HG03439 (cell line): ENCODE measurements at regions not wholly inside any gene's neighbourhood (a gene's known extent, or its start where the extent isn't known, plus 50 kb on each side); places are given as distances from the start of the nearest gene placed in this dataset.

ENCODE experiments used
- ATAC-seq: cut with Tn5 transposase; IDR thresholded peaks from one replicate; pipeline ENCODE4 v1.9.1; 2021; ENCODE audit warnings: mild to moderate bottlenecking, moderate library complexity; ENCODE audit not compliant: unreplicated experiment

DNA sequence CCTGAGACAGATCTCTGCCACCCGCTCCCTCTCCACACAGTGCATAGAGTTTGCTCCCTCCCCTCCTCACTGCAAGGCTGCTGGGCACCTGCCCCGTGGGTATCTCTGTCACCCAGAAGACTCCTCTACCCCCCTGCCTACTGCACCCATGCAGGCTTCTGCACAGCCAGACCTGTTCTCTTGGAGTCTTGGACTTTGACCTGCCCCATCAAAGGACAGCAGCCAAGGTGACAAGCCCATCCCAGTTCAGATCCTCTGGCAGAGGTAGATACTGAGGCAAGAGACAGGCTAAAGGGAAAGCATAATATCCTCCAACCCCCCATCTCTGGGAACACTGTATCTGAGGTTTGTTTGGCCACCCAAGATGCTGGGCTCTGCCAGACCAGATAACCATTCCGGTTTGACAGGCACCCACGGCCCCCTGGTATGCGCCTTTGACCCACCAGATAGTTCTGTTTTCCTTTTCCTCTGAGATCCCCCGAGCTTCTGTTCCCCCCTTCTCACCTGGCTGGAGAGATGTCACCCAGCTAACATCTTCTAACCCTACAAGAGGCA is 239.6 kb downstream of the SOX9 start:
- ATAC-seq, result no peak

DNA sequence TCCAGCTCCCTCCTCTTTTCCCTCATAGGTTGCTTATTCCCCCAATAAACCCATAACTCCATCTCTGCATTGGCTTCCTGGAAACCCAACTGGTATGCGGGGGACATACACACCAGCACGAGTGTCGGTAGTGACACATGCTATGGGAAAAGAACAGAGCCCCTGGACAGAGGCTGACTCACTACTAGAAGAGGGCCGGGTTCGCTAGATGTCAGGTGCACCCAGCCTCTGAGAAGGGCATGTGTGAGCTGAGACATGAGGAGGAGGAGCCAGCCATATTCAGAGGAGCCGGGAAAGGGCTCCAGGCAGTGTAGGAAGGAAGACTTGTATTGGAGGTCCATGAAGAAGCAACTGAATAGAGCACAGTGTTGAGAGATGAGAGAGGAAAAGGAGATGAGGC is 241.1 kb downstream of the SOX9 start:
- no peak for ATAC-seq

DNA sequence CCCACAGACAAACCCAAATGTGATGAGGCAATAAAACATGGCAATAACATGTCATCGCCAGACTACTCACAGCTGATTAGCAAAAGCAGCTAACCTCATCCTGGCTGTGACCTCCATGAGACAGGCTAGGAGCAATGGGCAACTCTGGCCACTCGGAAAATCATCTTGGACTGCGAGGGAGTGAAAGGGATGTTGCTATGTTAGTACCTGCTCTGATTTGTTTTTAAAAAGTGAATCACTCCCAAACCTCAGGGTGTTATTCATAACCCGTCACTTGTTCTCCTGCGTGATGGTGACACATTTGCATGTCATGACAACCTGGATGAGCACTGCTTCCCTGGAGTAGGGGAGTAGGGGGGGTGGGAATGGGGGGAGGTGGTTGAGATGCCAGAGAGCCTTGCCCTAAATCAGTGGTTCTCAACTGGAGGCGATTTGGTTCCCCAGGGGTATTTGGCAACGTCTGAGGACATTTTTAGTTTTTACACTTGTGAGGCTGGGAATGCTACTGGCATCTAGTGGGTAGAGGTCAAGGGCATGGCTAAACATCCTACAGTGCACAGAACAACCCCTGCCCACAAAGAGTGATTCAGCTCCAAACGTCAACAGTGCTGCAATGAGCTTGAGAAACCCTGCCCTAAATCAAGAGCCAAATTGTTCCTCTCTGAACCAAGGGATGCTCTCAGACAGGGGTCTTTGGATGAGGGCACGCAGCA is 241.7 kb downstream of the SOX9 start:
- ATAC-seq, result no peak

DNA sequence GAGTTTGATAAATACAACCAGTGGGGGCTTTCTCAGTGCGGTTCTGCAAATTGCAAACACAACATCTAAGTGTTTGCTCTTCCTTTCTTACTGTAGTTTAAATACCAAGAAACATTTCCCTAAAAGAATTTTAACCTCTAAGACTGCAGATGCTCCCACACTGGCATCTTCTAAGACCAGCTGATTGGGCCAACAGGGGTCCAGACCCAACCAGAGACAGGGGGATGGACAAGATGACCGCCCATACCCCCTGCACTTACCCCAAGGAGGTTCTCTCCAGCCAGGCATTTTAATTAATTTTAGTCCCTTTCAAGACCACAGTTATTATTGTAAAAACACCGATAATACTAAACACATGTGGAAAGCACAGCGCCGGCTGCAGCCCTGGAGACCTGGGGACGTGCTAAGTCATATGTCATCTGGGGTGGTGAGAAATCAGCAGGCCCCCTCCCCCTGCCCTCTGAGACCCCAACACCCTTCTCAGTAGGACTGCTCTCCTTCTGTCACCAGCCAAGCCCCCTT is 242.3 kb downstream of the SOX9 start:
- ATAC-seq, result no peak

DNA sequence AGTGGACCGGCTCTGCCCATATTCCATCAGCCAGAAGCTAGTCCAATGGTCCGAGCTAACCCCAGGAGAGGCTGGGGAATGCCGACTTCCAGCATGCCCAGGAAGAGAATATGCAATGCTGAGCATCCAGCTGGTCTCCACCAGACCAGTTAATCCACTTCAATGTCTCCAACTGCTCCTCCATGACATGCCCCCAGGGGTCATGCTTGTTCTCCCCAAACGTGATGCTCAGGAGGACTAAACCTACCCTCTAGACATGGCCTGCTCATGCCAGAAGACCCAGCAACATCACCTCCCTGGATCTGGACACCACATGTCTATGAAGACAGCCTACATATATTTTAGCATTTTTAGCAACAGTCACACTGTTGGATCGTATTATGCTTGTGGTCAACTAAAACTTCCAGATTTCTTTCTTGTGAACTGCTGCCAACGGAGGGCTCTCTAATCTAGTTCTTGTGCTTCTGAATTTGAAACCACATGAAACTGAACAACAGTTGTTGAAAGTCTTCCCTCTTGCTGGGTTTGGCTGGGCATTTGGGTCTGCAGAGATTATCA is 245.1 kb downstream of the SOX9 start:
- no peak for ATAC-seq

DNA sequence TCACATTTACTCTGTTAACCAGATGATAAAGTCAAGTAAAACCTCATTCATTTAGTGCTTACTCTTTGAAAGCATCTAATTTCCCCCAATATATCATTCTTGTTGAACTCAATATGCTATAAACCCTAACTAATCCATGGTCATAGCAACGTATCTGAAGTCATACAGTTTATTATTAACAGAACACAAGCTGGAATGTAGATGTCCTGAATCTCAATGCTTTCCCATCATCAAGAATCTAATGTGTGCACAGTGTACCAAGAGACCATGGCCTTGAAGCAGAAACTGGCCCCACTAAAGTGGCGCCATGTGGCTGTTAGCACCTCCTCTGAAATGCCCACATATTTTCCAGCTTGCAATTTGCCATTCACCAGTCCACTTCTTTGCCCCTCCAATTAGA is 245.8 kb downstream of the SOX9 start:
- no peak for ATAC-seq

DNA sequence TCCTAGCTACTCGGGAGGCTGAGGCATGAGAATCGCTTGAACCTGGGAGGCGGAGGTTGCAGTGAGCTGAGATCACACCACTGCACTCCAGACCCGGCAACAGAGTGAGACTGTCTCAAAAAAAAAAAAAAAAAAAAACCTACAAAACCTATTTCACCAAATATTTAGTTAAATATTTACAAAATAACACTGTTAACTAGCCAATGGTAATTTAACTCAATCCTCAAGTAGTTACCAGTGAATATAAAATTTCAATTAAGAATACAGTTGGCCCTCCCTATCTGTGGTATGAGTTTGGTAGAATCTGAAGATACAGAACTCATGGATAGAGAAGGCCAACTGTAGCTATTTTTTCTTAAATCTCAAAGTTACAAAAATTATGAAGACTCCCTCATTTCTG is 247.4 kb downstream of the SOX9 start:
- ATAC-seq, result no peak

DNA sequence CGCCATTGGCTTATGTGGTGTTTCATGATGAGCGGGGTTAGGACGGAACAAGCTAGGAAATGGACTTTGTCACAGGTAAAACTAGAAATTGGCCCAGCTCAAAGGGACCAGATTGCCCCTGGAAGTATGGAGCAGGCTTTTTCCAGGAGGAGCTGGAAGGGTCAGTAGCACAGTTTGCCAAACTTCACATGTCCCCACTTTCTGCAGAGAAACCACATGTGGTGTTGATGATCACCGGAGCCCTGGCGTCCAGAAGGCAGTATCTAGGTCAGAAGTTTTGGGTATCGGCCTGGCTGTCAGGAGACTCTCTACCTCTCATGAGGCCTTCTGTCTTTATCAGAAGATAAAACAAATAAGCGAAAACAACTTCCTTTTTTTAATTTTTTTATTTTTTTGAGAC is 248.5 kb downstream of the SOX9 start:
- no peak for ATAC-seq

DNA sequence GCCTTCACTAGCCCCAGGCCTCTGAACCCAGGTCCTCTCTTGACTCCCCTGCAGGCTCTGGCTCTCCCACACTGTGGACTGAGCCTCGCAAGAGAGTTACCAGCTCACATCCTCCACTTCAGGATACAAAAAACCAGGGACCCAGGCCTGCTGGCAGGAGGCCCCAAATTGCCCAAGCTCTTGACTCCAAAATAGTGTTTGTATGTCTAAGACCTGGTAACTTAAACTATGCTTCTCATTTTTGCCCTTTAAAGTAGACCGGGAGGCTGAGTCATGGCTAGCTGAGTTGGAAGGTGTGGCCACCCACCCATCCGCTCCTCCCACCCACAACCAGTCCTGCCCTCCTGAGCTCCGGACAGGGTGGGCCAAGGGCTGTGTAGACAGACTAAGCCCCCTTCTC is 250.0 kb downstream of the SOX9 start:
- ATAC-seq, result no peak

DNA sequence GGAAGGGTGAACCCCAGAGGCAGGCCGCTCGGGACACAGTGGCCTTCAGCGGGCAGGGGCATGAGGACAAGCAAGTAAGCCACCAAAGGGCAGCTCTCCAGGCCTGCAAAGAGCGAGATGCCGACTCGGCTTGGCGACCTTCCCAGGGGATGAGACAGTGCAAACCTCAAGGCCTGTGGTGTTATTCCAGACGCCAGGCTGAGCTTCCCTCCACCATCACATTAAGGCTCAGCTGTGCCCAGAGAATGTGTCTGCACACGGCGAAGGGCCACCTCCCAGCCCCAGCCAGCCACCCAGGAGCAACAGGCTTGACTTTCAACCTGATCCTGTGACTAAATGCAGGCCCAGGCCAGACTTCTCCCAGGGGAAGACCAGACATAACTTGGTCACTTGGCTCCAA is 251.4 kb downstream of the SOX9 start:
- ATAC-seq, result no peak

DNA sequence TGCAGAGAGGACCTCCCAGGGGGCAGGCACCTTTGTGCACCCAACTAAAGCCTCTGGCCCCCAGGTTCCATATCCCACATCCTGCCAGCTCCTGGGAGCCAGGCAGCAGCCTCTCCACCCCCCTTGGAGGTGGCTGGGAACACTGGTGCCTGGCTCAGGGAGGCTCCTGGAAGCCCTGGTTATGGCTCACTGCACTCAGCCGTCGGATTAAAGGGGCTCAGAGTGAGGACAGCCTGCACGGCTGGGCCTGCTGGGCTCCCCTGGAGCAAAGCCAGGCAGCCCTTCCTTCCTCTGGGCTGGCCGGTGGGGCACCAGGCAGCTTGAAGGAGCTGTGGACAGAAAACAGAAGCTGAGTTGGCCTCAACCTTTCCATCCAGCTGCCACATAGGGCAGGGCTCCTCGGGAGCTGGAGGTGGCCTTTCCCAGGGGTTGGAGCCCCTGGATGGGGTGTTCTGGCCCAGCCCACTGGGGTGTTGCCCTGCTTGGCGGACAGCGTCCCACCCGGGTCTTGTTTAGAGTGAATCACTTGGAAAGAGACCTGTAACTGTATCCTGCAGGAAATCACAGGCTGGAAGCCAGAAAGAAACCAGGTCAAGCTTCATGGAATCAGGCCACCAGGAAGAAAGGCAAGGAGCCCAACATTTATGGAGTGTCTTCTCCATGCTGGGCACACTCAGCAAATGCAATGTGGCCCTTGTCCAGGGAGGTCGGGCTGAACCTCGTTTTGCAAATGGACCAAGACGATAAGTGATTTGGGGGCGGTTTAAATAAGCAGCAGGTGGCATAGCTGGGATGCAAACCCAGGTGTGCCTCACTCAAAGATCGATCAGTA is 253.3 kb downstream of the SOX9 start:
- ATAC-seq, result no peak

DNA sequence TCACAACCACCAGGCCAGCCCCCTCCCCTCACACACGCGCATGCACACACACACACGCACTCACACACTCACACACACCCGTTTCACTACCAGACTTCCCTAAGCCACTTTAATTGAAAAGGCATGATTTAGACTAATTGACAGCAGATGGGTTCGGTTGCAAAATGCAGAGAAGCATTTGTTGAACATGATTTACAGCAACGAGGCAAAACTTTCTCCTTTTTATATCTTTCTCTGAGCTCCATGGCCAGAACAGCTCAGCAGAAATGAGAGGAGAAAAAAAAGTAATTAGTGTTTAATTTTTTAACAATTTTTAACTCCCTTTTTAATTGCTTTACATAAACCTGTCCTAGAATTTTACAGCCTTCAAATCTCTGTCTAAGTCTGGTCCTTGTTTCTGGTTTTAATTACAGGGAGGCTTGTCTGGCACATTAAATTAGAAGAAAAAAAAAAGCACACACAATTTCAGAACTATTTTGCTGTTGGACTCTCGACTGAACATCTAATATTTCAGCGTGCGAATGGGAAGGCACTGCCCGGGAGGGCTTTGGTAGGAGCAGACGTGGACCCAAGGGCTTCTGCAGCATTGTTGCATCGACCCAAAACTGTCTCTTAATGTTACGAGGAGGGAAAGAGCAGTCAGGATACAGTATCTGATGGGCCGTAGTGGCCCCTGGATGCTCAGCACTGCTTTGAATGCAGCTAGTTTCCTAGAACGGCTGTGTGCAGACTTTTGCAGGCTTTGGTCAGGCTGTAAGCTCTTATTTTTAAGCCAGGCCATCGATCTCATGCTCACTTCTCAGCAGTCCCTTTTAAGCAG is 255.9 kb downstream of the SOX9 start:
- no peak for ATAC-seq

DNA sequence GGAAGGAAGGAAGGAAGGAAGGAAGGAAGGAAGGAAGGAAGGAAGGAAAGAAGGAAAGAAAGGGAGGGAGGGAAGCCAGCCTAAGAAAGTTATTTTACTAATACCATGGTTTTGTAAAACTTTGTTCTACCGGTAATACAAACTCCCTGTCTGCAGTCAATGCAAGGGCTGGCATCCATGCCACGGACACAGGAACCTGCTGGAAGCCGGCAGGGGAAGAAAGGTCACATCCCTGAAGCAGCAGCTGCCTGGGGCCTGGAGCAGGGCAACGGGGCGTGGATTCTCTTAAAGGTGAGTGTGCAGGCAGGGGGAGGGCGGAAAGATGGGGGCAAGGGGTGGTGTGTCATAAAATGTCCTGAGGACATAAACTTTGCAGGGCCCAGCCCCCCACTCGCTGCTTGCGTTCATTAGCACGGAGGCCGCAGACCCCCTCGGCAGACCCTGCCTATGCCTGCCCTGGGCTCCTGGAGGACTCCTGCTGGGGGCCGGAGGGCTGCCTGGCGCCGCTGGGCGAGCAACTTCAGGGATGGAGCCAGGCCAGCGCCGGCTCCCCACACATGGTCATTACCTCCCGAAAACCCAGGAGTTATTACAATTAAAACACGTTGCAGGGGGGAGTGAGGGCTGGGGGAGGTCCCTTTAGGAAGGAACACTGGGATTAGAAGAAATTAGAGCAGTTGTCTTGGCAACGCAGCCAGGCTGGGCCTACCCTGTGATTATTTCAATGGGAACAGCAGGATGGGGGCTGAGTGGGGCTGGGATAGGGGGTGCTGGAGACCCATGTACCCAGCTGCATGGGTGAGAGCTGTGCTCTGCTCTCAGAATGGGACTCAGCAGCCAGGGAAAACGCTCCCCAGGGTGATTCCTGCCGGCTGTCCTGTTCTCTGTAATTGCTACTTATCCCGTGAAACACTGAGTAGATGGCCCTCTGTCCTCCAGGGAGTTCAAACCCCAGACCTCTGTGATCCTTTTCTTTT is 257.9 kb downstream of the SOX9 start:
- ATAC-seq, result no peak

DNA sequence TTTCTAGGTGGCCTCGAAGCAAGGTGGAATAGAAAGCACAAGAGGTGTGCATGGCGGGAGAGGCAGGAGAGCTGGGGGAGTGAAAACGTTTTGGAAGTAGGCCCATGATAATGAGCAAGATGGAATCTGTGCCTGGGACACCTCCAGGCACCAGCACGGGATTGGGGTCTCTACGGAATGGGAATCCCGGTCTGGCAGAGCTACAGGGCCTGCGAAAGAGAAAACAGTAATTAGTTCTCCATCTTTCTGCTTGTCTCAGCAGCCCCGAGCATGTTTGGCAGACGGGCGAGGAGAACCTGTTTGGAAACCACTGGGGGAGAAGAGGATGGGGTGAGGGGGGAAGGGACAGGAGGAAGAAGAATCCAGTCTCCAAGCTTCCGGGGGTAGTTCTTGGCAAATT is 258.7 kb downstream of the SOX9 start:
- no peak for ATAC-seq

DNA sequence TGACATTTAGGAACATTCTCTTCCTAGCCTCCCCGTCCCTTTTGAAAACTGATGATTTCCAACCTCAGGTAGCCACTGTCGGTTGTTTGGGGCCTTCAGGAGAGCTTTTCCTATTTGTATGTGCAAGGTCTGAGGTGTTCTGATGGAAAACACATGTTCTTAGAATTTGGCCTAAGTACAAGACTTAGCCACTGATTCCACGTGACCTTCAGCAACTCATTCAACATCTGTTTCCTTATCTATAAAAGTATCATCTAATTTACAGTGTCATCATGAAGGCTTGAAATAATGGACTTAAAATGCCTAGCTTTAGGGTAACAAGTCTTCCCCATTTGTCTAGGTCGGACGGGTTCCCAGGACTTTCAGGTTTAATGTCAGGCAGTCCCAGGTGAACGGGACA is 259.3 kb downstream of the SOX9 start:
- ATAC-seq, result no peak

DNA sequence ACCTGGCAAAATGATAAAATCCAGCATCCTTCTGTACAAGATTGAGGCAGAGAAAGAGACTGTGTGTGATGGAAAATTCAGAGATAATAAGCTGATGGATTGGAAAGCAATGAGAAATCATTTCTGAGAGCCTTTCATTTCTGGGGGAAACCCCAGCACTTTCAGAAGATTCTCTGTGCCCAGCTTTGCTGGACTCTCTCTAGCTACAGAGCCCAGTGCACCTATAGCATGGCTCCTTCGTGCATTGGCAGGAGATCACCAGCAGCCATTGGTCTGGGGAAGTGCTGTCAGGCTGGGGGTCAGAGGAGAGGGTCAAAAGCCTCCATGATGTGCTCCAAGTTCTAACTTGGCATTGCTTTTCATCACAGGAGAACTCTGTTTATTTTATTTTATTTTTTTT is 259.9 kb downstream of the SOX9 start:
- ATAC-seq, result no peak

DNA sequence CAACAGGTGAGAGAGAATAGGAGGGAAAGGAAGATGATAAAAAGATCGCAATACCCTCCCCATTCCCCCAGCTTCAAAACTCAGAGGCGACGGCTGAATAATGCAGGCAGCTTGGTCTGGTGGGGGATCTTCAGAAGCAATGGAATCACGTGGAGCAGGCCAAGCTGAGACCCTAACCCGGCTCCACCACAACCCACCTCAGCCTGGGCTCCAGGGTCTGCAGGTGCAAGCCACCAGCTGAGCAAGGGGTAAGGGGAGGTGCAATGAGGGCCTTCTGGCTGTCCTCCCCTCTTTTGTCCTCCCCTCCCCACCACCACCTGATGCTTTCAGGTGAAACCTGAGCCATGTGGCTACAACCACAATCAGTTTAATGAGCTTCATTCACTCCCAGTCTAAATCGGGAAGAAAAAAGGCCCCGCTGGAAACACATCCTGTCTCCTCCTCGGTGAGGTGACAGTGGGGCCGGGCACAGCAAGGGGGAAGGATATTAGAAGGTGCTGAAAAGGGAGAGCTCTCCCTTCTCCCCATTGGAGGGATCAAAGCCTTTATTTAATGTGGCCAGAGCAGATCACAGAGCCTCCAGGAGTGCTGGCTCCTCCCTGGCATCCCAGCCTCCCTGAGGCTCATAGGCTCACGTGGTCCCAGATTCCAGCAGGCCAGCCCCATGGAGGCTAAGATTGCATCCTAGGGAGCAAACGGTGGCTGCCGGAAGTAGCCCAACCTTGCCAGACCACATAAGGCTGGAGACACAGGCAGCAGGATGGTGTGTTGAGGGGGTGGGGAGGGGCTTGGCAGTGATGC is 261.0 kb downstream of the SOX9 start:
- ATAC-seq, result no peak

DNA sequence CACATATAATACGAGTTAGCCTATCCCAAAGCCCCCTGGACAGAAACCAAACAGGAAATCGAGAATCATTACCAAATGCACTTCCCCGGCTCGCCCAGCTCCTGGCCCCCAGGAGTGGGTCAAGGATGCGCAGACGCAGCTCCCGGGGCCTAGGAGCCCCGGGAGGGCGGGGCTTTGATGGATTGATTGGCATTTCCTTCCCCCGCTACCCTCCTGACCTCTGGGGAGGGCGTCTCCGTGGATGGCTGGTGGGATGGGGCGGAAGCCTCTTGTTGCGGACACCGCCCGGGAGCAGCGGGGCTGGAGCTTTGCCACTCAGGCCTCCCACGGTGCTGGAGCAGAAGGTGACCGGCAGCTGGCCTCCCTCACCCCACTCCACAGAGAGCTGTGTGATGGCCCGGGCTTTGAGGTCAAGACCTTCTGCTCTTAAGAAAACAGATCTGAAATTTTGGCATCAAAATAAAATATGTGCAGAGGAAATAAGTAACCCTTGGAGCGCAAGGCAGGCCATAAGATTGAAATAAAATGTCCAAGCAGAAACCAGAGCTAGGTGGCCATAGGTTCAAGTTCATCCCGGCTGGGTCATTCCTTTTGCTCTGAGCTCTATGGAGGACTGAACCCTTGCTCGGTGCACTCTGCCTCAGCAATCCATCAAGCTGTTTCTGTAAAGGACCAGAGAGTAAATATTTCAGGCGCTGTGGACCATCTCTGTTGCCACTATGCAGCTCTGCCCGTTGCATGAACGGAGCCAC is 262.3 kb downstream of the SOX9 start:
- no peak for ATAC-seq
